HG02763 (cell line): ENCODE measurements at regions not wholly inside any gene's neighbourhood (a gene's known extent, or its start where the extent isn't known, plus 50 kb on each side); places are given as distances from the start of the nearest gene placed in this dataset.

ENCODE experiments used
- ATAC-seq: cut with Tn5 transposase; IDR thresholded peaks from one replicate; pipeline ENCODE4 v1.9.1; 2021; ENCODE audit warnings: mild to moderate bottlenecking, moderate library complexity; ENCODE audit not compliant: unreplicated experiment

- no peak for ATAC-seq
Observed at GRCh38 chr11:113634940-113635575, 71.0 kb downstream of the TMPRSS5 start.

GRCh38 chr11:113632981-113633380, 73.1 kb downstream of the TMPRSS5 start:
- no peak for ATAC-seq

GRCh38 chr11:113629562-113629961, 76.5 kb downstream of the TMPRSS5 start:
- no peak for ATAC-seq

GRCh38 chr11:113628912-113629311, 77.2 kb downstream of the TMPRSS5 start:
- no peak for ATAC-seq

GRCh38 chr11:113627946-113628345, 78.2 kb downstream of the TMPRSS5 start:
- ATAC-seq, result no peak

GRCh38 chr11:113627297-113627696, 78.8 kb downstream of the TMPRSS5 start:
- no peak for ATAC-seq

- no peak for ATAC-seq
Observed at GRCh38 chr11:113626736-113627135, 79.4 kb downstream of the TMPRSS5 start.

- ATAC-seq, result no peak
Observed at GRCh38 chr11:113623114-113623513, 83.0 kb downstream of the TMPRSS5 start.

- no peak for ATAC-seq
Observed at GRCh38 chr11:113618360-113618759, 87.7 kb downstream of the TMPRSS5 start.

GRCh38 chr11:113615773-113616172, 90.3 kb downstream of the TMPRSS5 start:
- ATAC-seq, result no peak

- ATAC-seq, result no peak
Observed at GRCh38 chr11:113615098-113615497, 91.0 kb downstream of the TMPRSS5 start.

- ATAC-seq, result no peak
Observed at GRCh38 chr11:113614097-113614496, 92.0 kb downstream of the TMPRSS5 start.

GRCh38 chr11:113613619-113614018, 92.5 kb downstream of the TMPRSS5 start:
- no peak for ATAC-seq

GRCh38 chr11:113604186-113604585, 101.9 kb downstream of the TMPRSS5 start:
- no peak for ATAC-seq

GRCh38 chr11:113603277-113604059, 102.6 kb downstream of the TMPRSS5 start:
- ATAC-seq, result no peak

GRCh38 chr11:113602483-113602882, 103.6 kb downstream of the TMPRSS5 start:
- no peak for ATAC-seq

- no peak for ATAC-seq
Observed at GRCh38 chr11:113596658-113597057, 109.5 kb downstream of the TMPRSS5 start.

GRCh38 chr11:113595810-113596594, 110.1 kb downstream of the TMPRSS5 start:
- ATAC-seq, result no peak

GRCh38 chr11:113593698-113594308, 112.3 kb downstream of the TMPRSS5 start:
- ATAC-seq, result peak; percentile 54

GRCh38 chr11:113591117-113591516, 115.0 kb downstream of the TMPRSS5 start:
- ATAC-seq, result no peak

GRCh38 chr11:113587308-113587739, 112.1 kb upstream of the DRD2 start:
- no peak for ATAC-seq
